ENCODE measurements at regions not wholly inside any gene's neighbourhood (a gene's known extent, or its start where the extent isn't known, plus 50 kb on each side); places are given as distances from the start of the nearest gene placed in this dataset.
"Not testable (repeated sequence)": the region's sequence is repeated elsewhere in the genome, so short reads cannot be mapped to it uniquely, and the experiment has no call there.

DNA sequence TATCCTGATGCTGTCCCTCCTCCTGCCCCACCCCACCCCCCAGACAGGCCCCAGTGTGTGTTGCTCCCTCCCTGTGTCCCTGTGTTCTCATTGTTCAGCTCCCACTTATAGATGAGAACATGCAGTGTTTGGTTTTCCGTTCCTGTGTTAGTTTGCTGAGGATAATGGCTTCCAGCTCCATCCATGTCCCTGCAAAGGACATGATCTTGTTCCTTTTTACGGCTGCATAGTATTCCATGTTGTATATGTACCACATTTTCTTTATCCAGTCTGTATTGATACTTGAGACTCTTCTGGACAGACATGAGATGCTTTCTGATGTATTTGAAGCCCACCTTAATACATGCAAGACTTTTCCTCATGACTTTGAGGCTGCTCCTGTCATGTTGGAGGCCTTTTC, 91.8 kb upstream of the USP9X start:
- not testable (repeated sequence) for TF ChIP-seq ZBTB26 (tag by site-specific recombination; optimal IDR thresholded peaks at IDR 0.05); ELK4 (IDR thresholded peaks at IDR 0.05; ENCODE audit: borderline replicate concordance, low read depth, low read length)

All from HEK293 (cell line).